HG02623 (cell line): ENCODE measurements at regions not wholly inside any gene's neighbourhood (a gene's known extent, or its start where the extent isn't known, plus 50 kb on each side); places are given as distances from the start of the nearest gene placed in this dataset.
A peak's percentile ranks its signal among the peaks of the same experiment; 100 is the strongest.
"Not testable (repeated sequence)": the region's sequence is repeated elsewhere in the genome, so short reads cannot be mapped to it uniquely, and the experiment has no call there.

Experiments
- ATAC-seq: cut with Tn5 transposase; IDR thresholded peaks from one replicate; pipeline ENCODE4 v1.9.1; 2021; ENCODE audit warnings: moderate library complexity; ENCODE audit not compliant: unreplicated experiment

DNA sequence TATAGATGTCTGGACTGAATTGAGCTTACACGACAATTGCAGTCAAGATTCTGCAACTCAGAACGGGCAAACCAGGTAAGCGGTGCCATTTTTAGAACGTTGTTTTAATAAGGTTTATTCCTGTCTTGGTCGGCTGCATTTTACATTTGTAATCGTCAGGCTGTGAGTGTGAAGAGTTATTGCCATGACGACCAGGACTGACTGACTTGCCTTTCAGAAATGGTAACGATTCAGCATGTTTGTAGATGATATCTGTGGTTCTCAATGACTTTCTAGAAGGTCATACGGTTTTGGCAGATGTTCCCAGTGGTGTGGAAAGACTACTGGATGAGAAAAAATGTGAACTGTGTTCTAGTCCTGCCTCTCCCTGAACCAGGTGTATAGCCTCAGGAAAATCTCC is 271.3 kb upstream of the B3GALT2 start:
- ATAC-seq: no peak

DNA sequence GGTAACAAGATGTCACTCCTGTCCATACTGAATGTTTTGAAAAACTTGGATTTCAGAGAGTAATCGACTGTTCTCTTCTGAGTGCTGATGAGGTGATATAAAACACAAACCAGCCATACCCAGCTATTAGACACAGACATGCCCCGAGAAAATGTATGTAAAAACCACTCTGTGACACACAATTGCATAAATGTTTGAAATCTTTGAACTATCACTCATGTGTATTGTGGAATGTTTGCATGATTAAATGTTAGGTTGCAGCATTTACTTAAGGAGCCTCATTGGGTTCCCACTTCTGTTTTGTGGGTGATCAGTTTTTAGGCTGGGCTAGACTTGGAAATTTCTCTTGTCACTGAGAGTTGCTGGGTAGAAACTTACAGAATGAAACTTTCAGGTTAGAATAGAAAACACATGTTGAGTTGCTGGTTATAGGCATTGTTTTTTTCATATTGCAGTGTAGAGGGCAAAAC is 270.4 kb upstream of the B3GALT2 start:
- ATAC-seq: peak; percentile 78

GRCh38 chr1:193451606-193452005 is 265.2 kb upstream of the B3GALT2 start:
- ATAC-seq: no peak

DNA sequence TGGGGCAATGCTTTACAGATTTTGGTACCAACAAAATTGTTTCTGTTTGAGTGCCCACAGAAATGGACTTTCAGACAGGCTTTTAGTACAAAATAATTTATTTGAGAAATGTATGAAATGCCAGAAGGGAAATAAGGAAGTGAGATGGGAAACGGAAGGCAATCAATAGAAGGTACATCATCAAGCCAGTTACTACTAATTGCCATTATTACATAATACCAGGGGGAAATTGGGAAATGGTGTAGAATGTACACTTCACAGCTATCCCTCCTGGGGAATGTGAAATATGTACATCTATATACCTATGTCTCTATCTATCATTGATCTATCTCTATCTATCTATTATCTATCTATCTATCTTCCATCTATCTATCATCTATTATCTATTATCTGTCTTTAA is 264.6 kb upstream of the B3GALT2 start:
- no peak for ATAC-seq

GRCh38 chr1:193448682-193449461 is 262.5 kb upstream of the B3GALT2 start:
- ATAC-seq: peak; percentile 92

GRCh38 chr1:193443886-193444285 is 257.5 kb upstream of the B3GALT2 start:
- ATAC-seq: no peak

DNA sequence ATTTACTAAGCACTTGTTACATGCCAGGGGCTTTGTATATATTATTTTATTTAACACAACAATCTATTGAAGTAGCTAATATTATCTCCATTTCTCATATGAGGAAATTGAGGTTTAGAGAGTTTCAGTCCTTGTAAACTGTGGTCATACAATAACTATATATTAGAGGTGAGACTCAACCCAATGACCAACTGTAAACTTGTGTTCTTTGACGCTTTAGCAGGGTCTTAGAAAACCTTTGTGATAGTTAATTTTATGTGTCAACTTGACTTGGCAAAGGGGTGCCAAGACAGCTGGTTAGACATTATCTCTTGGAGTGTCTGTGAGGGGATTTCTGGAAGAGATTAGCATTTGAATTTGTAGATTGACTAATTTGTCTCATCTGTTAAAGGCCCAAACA is 252.4 kb upstream of the B3GALT2 start:
- peak; percentile 77 for ATAC-seq

DNA sequence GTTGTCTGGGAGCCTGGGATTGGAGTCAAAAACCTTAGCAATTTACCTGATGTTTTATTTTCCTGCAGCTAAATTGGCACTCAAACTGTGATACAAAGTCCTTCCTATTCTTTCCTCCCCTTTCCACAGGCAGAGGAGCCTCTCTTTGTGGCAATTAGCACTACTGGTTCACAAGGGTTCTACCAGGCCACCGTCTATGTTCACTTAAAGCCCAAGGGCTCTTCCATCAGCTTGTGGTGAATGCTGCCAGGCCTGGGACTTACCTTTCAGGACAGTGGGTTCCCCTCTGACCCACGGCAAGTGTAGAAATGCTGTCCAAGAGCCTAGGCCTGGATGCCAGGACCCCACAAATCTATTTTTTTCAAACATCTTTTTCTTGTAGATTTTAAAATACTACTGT is 251.9 kb upstream of the B3GALT2 start:
- ATAC-seq: no peak

- ATAC-seq: peak; percentile 79
Observed at GRCh38 chr1:193437785-193438184, 251.4 kb upstream of the B3GALT2 start.

- not testable (repeated sequence) for ATAC-seq
Observed at GRCh38 chr1:193437333-193437732, 250.9 kb upstream of the B3GALT2 start.

GRCh38 chr1:193435781-193436180 is 249.4 kb upstream of the B3GALT2 start:
- ATAC-seq: no peak

- ATAC-seq: no peak
Observed at GRCh38 chr1:193434319-193434718, 247.9 kb upstream of the B3GALT2 start.

GRCh38 chr1:193433599-193433998 is 247.2 kb upstream of the B3GALT2 start:
- ATAC-seq: no peak

DNA sequence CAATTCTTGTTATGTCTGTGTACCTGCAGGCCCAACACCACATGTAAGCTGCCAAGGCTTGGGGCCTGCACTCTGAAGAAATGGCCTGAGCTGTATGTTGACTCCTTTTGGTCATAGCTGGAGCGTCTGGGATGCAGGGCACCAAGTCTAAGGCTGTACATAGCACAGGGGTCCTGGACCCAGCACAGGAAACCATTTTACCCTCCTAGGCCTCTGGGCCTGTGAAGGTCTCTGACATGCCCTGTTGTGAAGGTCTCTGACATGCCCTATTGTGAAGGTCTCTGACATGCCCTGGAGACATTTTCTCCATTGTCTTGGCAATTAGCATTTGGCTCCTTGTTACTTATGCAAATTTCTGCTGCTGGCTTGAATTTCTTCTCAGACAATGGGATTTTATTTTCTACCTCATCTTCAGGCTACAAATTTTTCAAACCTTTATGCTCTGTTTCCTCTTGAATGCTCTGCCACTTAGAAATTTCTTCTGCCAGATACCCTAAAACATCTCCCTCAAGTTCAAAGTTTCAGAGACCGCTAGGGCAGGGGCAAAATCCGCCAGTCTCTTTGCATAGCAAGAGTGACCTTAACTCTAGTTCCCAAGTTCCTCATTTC is 246.7 kb upstream of the B3GALT2 start:
- no peak for ATAC-seq

- ATAC-seq: no peak
Observed at GRCh38 chr1:193431265-193431977, 245.0 kb upstream of the B3GALT2 start.

DNA sequence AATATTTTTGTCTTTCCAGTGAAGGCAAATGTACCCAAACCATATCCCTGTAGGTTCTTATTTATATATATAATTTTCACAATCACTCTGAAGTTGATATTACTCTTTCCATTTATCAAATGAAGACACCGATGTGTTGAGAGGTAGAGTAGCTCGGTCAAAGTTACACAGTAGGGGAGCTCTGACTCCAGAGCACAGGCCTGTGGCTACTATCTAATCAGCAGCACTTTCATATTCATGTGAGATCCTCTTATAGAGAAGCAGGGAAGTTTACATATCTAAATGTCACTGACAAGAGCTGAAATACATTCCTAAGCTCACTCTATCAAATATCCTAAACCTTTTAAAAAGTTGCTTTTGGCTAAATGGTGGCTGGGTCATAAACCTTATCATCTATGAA is 241.1 kb upstream of the B3GALT2 start:
- no peak for ATAC-seq

GRCh38 chr1:193426061-193426460 is 239.6 kb upstream of the B3GALT2 start:
- no peak for ATAC-seq

DNA sequence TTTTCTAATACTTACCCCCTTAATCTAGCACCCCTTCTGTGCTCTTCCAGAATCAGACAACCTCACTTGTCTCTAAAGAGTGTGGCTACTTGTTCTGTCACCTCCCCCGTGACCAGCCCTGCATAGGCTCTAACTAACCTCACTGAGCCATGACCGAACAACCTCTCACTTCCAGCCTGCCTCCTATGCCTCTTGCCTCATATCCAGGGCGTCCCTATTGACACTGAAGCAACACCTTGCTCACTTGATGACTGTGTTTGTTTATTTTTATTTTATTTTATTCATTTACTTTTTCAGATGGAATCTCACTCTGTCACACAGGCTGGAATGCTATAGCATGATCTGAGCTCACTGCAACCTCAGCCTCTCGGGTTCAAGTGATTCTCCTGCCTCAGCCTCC is 235.1 kb upstream of the B3GALT2 start:
- no peak for ATAC-seq

- no peak for ATAC-seq
Observed at GRCh38 chr1:193419295-193419694, 232.9 kb upstream of the B3GALT2 start.

GRCh38 chr1:193418745-193419058 is 232.3 kb upstream of the B3GALT2 start:
- no peak for ATAC-seq

GRCh38 chr1:193417945-193418744 is 231.7 kb upstream of the B3GALT2 start:
- ATAC-seq: peak; percentile 53
